ENCODE measurements at regions not wholly inside any gene's neighbourhood (a gene's known extent, or its start where the extent isn't known, plus 50 kb on each side); places are given as distances from the start of the nearest gene placed in this dataset.

DNA sequence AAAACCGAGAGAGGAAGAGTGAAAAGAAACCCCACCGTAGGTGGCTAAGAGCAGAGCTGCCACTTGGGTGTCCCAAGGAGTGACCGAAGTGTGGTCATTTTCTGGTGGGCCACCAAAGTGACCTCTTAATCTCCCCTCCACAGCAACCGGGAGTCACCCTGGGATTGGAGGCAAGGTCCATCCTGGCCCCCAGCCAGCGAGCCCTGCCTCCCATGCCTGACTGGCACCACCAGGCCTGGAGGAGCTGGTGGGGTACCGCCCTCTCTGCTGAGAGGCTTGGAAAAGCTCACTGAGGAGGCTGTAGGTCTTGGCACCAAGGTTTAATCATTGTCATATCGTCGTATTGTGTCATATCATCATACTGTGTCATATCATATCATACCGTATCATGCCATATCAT lies 74.0 kb upstream of the TRPM1 start:
- Histone ChIP-seq H3K36me3 (ENCODE audit: control insufficient read depth in 5 of 5, insufficient read depth in 5 of 5, low read length in 5 of 5) (no peaks in the 10 kb centered on the region), H3K9me3 (ENCODE audit: control insufficient read depth in 5 of 5, low read length in 5 of 5) (peaks cover 0 to 6% (median 3%) of the 10 kb centered on the region in 5 donors), H3K9ac (ENCODE audit: low read length in 5 of 5) (no peak overlapping the region), H3K4me3 (ENCODE audit: low read depth in 1 of 5, low read length in 5 of 5) (no peak overlapping the region), H3K4me1 (ENCODE audit: control insufficient read depth in 5 of 5, insufficient read depth in 5 of 5, low read length in 5 of 5) (no peaks in the 10 kb centered on the region), H3K27ac (ENCODE audit: low read depth, low read length) (no peak overlapping the region), H3K27me3 (ENCODE audit: control insufficient read depth in 5 of 5, insufficient read depth in 4 of 5, low read length in 5 of 5) (no peaks in the 10 kb centered on the region)

DNA sequence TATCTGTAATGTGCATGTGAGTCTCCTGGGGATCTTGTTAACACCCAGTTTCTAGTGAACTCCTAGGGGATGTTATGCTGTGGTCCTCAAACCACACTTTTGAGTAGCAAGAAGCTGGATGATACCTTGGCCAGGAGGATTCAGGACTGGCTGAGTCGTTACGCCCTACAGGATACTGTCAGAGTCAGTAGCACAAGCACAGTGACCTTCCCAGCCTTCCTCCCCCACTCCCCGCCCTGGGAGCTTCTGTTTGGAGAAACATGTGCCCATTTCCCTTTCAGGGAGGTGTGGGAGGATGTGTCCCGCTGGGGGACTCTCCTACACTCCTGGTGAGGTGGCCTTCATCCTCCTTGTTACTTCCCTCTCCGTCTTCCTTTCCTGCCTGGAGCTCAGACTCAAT lies 76.4 kb upstream of the TRPM1 start:
- Histone ChIP-seq H3K27me3 (ENCODE audit: control insufficient read depth in 5 of 5, insufficient read depth in 4 of 5, low read length in 5 of 5) (no peaks in the 10 kb centered on the region), H3K4me3 (ENCODE audit: low read depth in 1 of 5, low read length in 5 of 5) (no peak overlapping the region), H3K9ac (ENCODE audit: low read length in 5 of 5) (no peak overlapping the region), H3K9me3 (ENCODE audit: control insufficient read depth in 5 of 5, low read length in 5 of 5) (peaks cover 0 to 6% (median 3%) of the 10 kb centered on the region in 5 donors), H3K4me1 (ENCODE audit: control insufficient read depth in 5 of 5, insufficient read depth in 5 of 5, low read length in 5 of 5) (no peaks in the 10 kb centered on the region), H3K27ac (ENCODE audit: low read depth, low read length) (no peak overlapping the region), H3K36me3 (ENCODE audit: control insufficient read depth in 5 of 5, insufficient read depth in 5 of 5, low read length in 5 of 5) (no peaks in the 10 kb centered on the region)

DNA sequence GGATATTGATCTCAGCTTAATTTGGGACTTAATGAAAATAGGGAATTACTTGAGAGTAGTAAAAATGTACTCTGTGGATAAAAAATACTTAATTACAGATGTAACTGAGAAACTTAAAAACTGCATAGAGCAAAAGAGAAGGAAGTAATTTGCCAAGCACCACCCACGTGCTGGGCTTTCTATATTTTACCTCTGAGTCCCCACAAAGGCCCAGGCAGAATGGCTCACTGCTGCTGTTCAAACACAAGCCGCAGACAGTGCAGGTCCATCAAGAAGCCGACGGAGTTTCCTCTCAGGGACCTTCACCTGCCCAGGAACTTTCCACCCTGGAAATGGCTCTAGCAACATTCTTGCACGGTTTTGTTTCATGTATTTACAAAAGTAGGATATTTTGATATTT lies 77.2 kb upstream of the TRPM1 start:
- no peaks in the 10 kb centered on the region for H3K4me1 ChIP-seq (ENCODE audit: control insufficient read depth in 5 of 5, insufficient read depth in 5 of 5, low read length in 5 of 5)
- no peak overlapping the region for H3K9ac ChIP-seq (ENCODE audit: low read length in 5 of 5)
- no peak overlapping the region for H3K4me3 ChIP-seq (ENCODE audit: low read depth in 1 of 5, low read length in 5 of 5)
- no peaks in the 10 kb centered on the region for H3K36me3 ChIP-seq (ENCODE audit: control insufficient read depth in 5 of 5, insufficient read depth in 5 of 5, low read length in 5 of 5)
- no peak overlapping the region for H3K27ac ChIP-seq (ENCODE audit: low read depth, low read length)
- H3K9me3 ChIP-seq (ENCODE audit: control insufficient read depth in 5 of 5, low read length in 5 of 5) = peaks cover 0 to 6% (median 3%) of the 10 kb centered on the region in 5 donors
- no peaks in the 10 kb centered on the region for H3K27me3 ChIP-seq (ENCODE audit: control insufficient read depth in 5 of 5, insufficient read depth in 4 of 5, low read length in 5 of 5)

DNA sequence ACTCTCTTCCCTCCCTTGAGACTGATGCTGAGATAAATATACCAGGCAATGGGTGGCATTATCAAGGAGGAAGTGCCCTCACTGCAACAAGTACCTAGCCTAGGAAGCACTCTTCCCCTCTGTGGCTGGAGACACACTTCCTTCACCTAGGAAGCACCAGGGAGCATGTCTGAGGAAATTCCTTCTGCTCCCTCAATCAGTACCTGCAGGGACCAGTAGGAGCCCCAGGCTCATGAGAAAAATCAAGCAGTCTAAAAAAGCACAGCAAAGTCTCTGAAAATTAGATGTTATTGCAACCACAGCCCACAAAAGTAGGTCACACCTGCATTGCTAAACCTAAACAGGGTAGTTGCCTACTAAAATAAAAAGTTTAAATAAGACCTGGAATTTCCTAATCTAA lies 78.2 kb upstream of the TRPM1 start:
- Histone ChIP-seq H3K9ac (ENCODE audit: low read length in 5 of 5) (no peak overlapping the region), H3K4me3 (ENCODE audit: low read depth in 1 of 5, low read length in 5 of 5) (no peak overlapping the region), H3K4me1 (ENCODE audit: control insufficient read depth in 5 of 5, insufficient read depth in 5 of 5, low read length in 5 of 5) (no peaks in the 10 kb centered on the region), H3K27me3 (ENCODE audit: control insufficient read depth in 5 of 5, insufficient read depth in 4 of 5, low read length in 5 of 5) (no peaks in the 10 kb centered on the region), H3K9me3 (ENCODE audit: control insufficient read depth in 5 of 5, low read length in 5 of 5) (peaks cover 0 to 6% (median 3%) of the 10 kb centered on the region in 5 donors), H3K36me3 (ENCODE audit: control insufficient read depth in 5 of 5, insufficient read depth in 5 of 5, low read length in 5 of 5) (no peaks in the 10 kb centered on the region), H3K27ac (ENCODE audit: low read depth, low read length) (no peak overlapping the region)

DNA sequence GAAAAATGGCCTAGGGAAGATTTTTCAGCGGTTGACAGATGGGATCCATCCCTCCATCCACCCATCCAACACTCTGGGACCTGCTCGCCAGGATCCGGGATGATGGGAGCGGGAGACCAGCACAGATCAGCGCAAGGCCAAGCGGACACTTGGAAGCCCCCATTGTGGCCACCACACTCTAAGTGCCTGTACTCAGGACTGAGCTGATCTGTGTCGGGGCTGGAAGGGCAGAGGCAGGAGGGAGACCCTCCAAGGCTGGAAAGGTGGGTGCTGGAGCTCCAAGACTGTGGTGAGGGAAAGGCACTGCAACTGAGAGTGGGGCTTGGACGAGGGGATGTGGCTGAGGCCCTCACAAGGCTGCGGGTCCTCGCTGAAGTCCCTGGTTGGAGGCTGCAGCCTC lies 91.8 kb upstream of the TRPM1 start:
- H3K4me3 ChIP-seq (ENCODE audit: low read depth in 1 of 5, low read length in 5 of 5) = no peak overlapping the region
- H3K27me3 ChIP-seq (ENCODE audit: control insufficient read depth in 5 of 5, insufficient read depth in 4 of 5, low read length in 5 of 5) = no peaks in the 10 kb centered on the region
- H3K36me3 ChIP-seq (ENCODE audit: control insufficient read depth in 5 of 5, insufficient read depth in 5 of 5, low read length in 5 of 5) = no peaks in the 10 kb centered on the region
- no peak overlapping the region for H3K27ac ChIP-seq (ENCODE audit: low read depth, low read length)
- H3K9me3 ChIP-seq (ENCODE audit: control insufficient read depth in 5 of 5, low read length in 5 of 5) = peaks cover 0 to 9% (median 5%) of the 10 kb centered on the region in 5 donors
- no peak overlapping the region for H3K9ac ChIP-seq (ENCODE audit: low read length in 5 of 5)
- H3K4me1 ChIP-seq (ENCODE audit: control insufficient read depth in 5 of 5, insufficient read depth in 5 of 5, low read length in 5 of 5) = no peaks in the 10 kb centered on the region

DNA sequence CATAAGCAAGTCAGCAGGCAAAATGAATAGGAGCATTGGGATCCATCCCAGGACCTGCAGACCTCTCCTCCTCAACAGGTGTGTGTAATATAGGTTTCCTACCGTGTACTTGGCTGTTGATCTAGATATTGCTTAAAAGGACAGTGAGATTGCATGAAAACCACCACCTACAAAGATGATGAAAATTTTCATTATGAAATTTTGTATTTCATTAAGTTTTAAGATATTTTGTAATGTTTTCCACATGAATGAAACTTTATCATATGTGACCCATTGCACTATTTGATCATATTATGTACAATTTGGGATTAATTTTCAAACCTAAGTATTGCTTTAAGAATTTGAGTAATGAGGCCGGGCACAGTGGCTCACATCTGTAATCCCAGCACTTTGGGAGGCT lies 94.3 kb upstream of the TRPM1 start:
- Histone ChIP-seq H3K27me3 (ENCODE audit: control insufficient read depth in 5 of 5, insufficient read depth in 4 of 5, low read length in 5 of 5) (no peaks in the 10 kb centered on the region), H3K4me1 (ENCODE audit: control insufficient read depth in 5 of 5, insufficient read depth in 5 of 5, low read length in 5 of 5) (peaks cover 0 to 4% (median 0%) of the 10 kb centered on the region in 5 donors), H3K4me3 (ENCODE audit: low read depth in 1 of 5, low read length in 5 of 5) (no peak overlapping the region), H3K9me3 (ENCODE audit: control insufficient read depth in 5 of 5, low read length in 5 of 5) (no peaks in the 10 kb centered on the region), H3K27ac (ENCODE audit: low read depth, low read length) (no peak overlapping the region), H3K9ac (ENCODE audit: low read length in 5 of 5) (no peak overlapping the region), H3K36me3 (ENCODE audit: control insufficient read depth in 5 of 5, insufficient read depth in 5 of 5, low read length in 5 of 5) (no peaks in the 10 kb centered on the region)

DNA sequence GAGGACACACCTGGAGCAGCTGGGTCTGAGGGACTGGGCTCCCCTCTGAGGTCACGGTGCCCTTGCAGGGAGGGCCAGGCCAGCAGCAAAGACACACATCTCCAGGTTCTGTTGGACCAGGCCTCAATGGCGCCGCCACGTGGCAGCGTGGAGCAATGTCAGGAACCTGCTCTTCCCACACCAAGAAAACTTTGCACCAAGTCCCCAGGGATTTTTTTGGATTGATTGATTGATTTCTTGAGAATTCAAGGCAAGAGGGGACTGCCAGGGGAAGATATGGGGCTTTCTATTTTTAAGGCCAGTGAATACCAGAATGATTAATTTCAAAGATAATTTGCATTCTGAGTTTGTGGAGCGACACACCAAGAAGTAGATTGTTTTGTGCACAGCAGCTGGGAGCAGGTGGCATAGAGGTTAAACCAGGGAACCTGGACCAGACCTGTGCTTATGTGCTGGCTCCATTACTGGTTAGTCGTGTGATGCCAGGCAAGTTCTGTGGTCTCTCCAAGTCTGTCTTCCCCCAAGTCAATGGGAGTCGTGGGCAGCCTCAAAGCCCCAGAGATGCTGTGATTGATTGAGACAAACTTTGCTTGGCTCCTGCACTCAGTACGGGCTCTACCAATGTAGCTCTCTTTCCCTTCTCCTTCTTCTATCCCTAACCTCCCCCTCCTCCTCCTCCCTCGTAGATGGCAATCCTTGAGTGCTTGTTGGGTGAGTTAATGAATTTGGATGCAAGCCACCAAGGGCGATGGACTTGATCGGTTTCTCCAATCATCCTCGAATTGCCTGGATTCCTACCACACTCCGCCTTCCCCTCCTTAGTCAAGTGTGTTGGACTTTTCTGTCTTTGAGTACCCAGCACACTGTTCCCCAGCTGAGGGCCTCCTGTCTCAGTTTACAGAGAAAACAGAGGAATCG lies 96.2 kb upstream of the TRPM1 start:
- no peaks in the 10 kb centered on the region for H3K36me3 ChIP-seq (ENCODE audit: control insufficient read depth in 5 of 5, insufficient read depth in 5 of 5, low read length in 5 of 5)
- no peak overlapping the region for H3K27ac ChIP-seq (ENCODE audit: low read depth, low read length)
- H3K27me3 ChIP-seq (ENCODE audit: control insufficient read depth in 5 of 5, insufficient read depth in 4 of 5, low read length in 5 of 5) = no peaks in the 10 kb centered on the region
- peaks cover 0 to 5% (median 0%) of the 10 kb centered on the region in 5 donors for H3K4me1 ChIP-seq (ENCODE audit: control insufficient read depth in 5 of 5, insufficient read depth in 5 of 5, low read length in 5 of 5)
- no peak overlapping the region for H3K9ac ChIP-seq (ENCODE audit: low read length in 5 of 5)
- no peaks in the 10 kb centered on the region for H3K9me3 ChIP-seq (ENCODE audit: control insufficient read depth in 5 of 5, low read length in 5 of 5)
- H3K4me3 ChIP-seq (ENCODE audit: low read depth in 1 of 5, low read length in 5 of 5) = no peak overlapping the region

DNA sequence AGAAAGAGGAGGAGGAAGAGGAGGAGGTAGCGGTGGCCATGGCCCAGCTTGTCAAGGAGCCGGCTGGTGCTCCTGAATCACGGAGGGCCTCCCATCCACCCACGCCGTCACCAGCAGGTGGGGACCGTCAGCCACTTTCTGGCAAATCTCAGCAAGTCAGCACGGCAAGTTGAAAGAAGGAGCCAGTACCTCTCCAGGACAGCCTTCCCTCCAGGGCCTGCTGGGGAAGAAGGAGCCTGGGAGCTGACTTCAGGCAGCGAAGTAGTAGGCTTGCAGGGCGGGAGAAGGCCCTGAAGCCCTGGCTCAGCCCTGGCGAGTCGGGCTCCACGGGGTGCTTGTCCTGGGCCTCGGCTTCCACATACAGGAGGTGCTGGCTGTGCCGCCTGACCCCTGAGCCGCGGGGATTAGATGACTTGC lies 99.2 kb upstream of the TRPM1 start:
- H3K9me3 ChIP-seq (ENCODE audit: control insufficient read depth in 5 of 5, low read length in 5 of 5) = no peaks in the 10 kb centered on the region
- no peaks in the 10 kb centered on the region for H3K36me3 ChIP-seq (ENCODE audit: control insufficient read depth in 5 of 5, insufficient read depth in 5 of 5, low read length in 5 of 5)
- H3K27me3 ChIP-seq (ENCODE audit: control insufficient read depth in 5 of 5, insufficient read depth in 4 of 5, low read length in 5 of 5) = no peaks in the 10 kb centered on the region
- no peak overlapping the region for H3K27ac ChIP-seq (ENCODE audit: low read depth, low read length)
- peaks cover 0 to 5% (median 0%) of the 10 kb centered on the region in 5 donors for H3K4me1 ChIP-seq (ENCODE audit: control insufficient read depth in 5 of 5, insufficient read depth in 5 of 5, low read length in 5 of 5)
- no peak overlapping the region for H3K9ac ChIP-seq (ENCODE audit: low read length in 5 of 5)
- no peak overlapping the region for H3K4me3 ChIP-seq (ENCODE audit: low read depth in 1 of 5, low read length in 5 of 5)

DNA sequence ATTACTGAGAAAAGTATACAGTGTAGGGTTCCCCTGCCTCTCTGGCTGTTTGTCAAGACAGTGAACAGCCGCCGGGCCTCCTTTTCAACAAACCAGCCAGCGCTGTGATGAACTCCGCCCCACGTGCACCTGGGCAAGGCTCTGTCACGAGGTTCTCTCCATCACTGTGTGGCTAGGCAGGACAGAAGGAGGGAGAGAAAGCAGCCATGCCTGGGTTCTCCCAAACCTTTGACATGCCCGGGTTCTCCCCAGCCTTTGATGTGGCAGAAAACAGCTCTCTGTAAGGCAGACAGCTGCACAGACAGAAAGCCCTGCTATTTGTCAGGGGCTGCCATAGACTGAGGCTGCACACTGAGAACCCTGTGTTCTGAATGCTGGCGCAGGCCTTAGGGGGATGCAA lies 101.4 kb upstream of the TRPM1 start:
- no peaks in the 10 kb centered on the region for H3K27me3 ChIP-seq (ENCODE audit: control insufficient read depth in 5 of 5, insufficient read depth in 4 of 5, low read length in 5 of 5)
- H3K9me3 ChIP-seq (ENCODE audit: control insufficient read depth in 5 of 5, low read length in 5 of 5) = no peaks in the 10 kb centered on the region
- no peak overlapping the region for H3K4me3 ChIP-seq (ENCODE audit: low read depth in 1 of 5, low read length in 5 of 5)
- H3K9ac ChIP-seq (ENCODE audit: low read length in 5 of 5) = no peak overlapping the region
- no peak overlapping the region for H3K27ac ChIP-seq (ENCODE audit: low read depth, low read length)
- H3K4me1 ChIP-seq (ENCODE audit: control insufficient read depth in 5 of 5, insufficient read depth in 5 of 5, low read length in 5 of 5) = peaks cover 0 to 5% (median 0%) of the 10 kb centered on the region in 5 donors
- no peaks in the 10 kb centered on the region for H3K36me3 ChIP-seq (ENCODE audit: control insufficient read depth in 5 of 5, insufficient read depth in 5 of 5, low read length in 5 of 5)

DNA sequence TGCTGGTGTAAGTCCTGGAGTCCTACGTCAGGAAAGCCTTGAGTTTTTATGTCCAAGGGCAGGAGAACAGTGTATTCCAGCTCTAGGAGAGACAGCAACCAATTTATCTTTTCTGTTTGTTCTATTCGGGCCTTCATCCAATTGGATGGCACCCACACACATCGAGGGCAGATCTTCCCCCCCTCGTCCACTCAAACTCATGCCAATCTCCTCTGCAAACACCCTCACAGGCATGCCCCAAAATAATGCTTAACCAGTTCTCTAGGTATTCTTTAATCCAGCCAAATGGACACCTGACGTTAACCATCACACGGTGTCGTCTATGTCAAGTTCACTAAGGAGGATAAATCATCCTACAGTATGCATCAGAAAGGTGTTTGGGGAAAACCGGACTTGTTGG lies 102.5 kb upstream of the TRPM1 start:
- Histone ChIP-seq H3K4me1 (ENCODE audit: control insufficient read depth in 5 of 5, insufficient read depth in 5 of 5, low read length in 5 of 5) (peaks cover 0 to 5% (median 0%) of the 10 kb centered on the region in 5 donors), H3K36me3 (ENCODE audit: control insufficient read depth in 5 of 5, insufficient read depth in 5 of 5, low read length in 5 of 5) (no peaks in the 10 kb centered on the region), H3K27me3 (ENCODE audit: control insufficient read depth in 5 of 5, insufficient read depth in 4 of 5, low read length in 5 of 5) (no peaks in the 10 kb centered on the region), H3K9me3 (ENCODE audit: control insufficient read depth in 5 of 5, low read length in 5 of 5) (no peaks in the 10 kb centered on the region), H3K4me3 (ENCODE audit: low read depth in 1 of 5, low read length in 5 of 5) (no peak overlapping the region), H3K27ac (ENCODE audit: low read depth, low read length) (no peak overlapping the region), H3K9ac (ENCODE audit: low read length in 5 of 5) (no peak overlapping the region)

Data from subcutaneous abdominal adipose tissue (tissue), 5 donors.